GM12873 (cell line): ENCODE measurements at regions not wholly inside any gene's neighbourhood (a gene's known extent, or its start where the extent isn't known, plus 50 kb on each side); places are given as distances from the start of the nearest gene placed in this dataset.

Experiments
- CTCF ChIP-seq: IDR thresholded peaks from 2 replicates; pipeline ENCODE4 v1.5.1; 2012; ENCODE audit warnings: low read depth, mild to moderate bottlenecking, moderate library complexity, low read length, control low read depth; ENCODE audit not compliant: insufficient read depth; ENCODE audit errors: missing control alignments

DNA sequence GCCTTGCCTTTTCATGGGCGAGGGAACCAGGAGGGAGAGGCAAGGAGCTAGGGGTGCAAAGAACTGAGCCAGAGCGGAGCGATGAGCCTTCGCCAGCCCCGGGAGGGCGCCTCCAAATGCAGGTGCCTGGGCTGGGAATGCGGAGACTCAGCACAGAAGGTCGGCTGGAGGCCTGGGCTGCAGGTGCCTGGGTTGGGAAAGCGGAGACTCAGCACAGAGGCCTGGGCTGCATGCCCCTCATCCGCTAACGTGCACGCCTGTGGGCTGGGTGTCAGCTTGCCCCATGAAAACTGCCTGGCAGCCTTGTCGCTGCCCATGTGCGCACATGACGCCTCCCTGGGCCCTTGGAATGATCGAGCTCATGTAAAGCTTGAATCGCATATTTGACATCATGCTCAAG, 51.8 kb downstream of the POM121L12 start:
- no peak for TF ChIP-seq CTCF

- no peak for TF ChIP-seq CTCF
These were observed 58.8 kb downstream of the POM121L12 start for GRCh38 chr7:53094191-53094590.

DNA sequence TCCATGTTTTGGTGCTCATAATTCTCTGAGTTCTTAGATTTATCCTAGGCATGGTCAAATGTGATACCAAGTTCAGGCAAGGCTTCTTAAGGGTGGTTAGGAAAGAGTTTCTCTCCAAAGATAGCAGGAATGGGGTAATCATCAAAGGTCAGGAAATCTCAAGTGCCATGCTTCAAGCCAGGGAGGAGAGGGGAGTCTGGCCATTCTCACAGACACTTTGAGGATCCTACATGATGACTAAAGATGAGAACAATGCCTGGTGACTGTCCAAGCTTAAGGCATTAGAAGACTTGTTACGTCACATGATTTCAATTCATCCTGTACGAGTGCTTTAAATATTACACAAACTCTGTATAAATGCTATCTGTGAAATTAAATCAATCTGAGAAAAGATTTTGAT, 59.4 kb downstream of the POM121L12 start:
- no peak for TF ChIP-seq CTCF

- TF ChIP-seq CTCF: no peak
These were observed 60.5 kb downstream of the POM121L12 start for GRCh38 chr7:53095731-53096501.

DNA sequence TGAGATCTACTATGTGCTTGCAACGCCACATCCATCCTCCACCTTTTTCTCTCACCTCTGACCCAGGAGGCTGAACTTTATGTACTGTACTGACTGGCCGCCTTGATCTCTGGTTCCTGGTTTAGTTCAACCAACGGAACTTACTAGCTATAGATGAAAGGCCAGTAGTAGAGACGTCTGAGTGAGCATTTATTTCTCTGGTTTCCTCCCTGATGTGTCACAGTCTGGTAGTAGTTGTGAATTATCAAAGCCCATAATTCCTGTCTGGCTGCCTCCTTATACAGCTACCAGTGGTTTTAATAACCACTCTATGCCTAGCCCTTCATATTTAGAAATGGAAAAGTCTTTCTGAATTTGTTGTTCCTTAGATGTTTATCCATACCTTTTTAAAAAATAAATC, 64.7 kb downstream of the POM121L12 start:
- TF ChIP-seq CTCF: no peak

DNA sequence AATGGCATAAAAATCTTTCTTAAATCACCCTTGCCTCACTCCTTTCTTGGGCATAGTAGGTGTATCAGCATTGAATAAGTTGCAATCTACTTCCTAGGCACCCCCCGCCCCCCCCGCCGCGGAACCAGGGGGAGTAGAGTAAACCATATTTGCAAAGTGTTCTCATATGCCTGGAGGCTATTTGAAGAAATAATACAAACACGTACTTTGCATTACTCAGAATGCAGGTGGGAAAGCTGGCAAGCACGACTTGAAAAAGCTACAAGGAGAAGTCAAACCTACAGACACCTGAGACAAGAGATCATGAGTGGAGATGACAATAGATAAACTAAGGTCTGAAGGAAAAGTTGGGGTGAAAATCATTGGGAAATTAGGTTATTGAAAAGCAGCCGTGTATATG, 65.6 kb downstream of the POM121L12 start:
- no peak for TF ChIP-seq CTCF

- TF ChIP-seq CTCF: no peak
These were observed 75.0 kb downstream of the POM121L12 start for GRCh38 chr7:53110425-53110824.
